ENCODE measurements at regions not wholly inside any gene's neighbourhood (a gene's known extent, or its start where the extent isn't known, plus 50 kb on each side); places are given as distances from the start of the nearest gene placed in this dataset.

GRCh38 chr9:115292584-115293279, 174.8 kb upstream of the TNC start:
- Histone ChIP-seq H3K27ac (no peak overlapping the region), H3K4me3 (no peak overlapping the region), H3K36me3 (no peaks in the 10 kb centered on the region), H3K4me1 (replicated peaks) (no peaks in the 10 kb centered on the region), H3K27me3 (replicated peaks; ENCODE audit: insufficient read depth) (no peaks in the 10 kb centered on the region), H3K9me3 (no peaks in the 10 kb centered on the region)
- TF ChIP-seq POLR2A (IDR thresholded peaks at IDR 0.05) = no peak
- no peak for TF ChIP-seq CTCF (IDR thresholded peaks at IDR 0.05)
- no peak for TF ChIP-seq POLR2AphosphoS5 (IDR thresholded peaks at IDR 0.05)
- intact Hi-C loops (cut with DNase I) = no loop called here
- DNase-seq (ENCODE audit: low spot score) = no peak
- 85% methylated on average over 4 of the region's 4 CpGs for WGBS

- Histone ChIP-seq H3K27ac (no peak overlapping the region), H3K36me3 (no peaks in the 10 kb centered on the region), H3K9me3 (no peaks in the 10 kb centered on the region), H3K4me3 (no peak overlapping the region), H3K27me3 (replicated peaks; ENCODE audit: insufficient read depth) (no peaks in the 10 kb centered on the region), H3K4me1 (replicated peaks) (no peaks in the 10 kb centered on the region)
- 88% methylated on average over 2 of the region's 2 CpGs for WGBS
- no peak for TF ChIP-seq POLR2AphosphoS5 (IDR thresholded peaks at IDR 0.05)
- no peak for TF ChIP-seq POLR2A (IDR thresholded peaks at IDR 0.05)
- no peak for TF ChIP-seq CTCF (IDR thresholded peaks at IDR 0.05)
- intact Hi-C loops (cut with DNase I) = no loop called here
- no peak for DNase-seq (ENCODE audit: low spot score)
These were observed 177.8 kb upstream of the TNC start for GRCh38 chr9:115295734-115296133.

- H3K27me3 ChIP-seq (replicated peaks; ENCODE audit: insufficient read depth) = no peaks in the 10 kb centered on the region
- H3K9me3 ChIP-seq = no peaks in the 10 kb centered on the region
- H3K36me3 ChIP-seq = no peaks in the 10 kb centered on the region
- intact Hi-C loops (cut with DNase I) = no loop called here
- TF ChIP-seq POLR2AphosphoS5 (IDR thresholded peaks at IDR 0.05) (no peak), POLR2A (IDR thresholded peaks at IDR 0.05) (no peak), CTCF (IDR thresholded peaks at IDR 0.05) (no peak)
- H3K27ac ChIP-seq = no peak overlapping the region
- DNase-seq (ENCODE audit: low spot score) = no peak
- WGBS = 86% methylated on average over 1 of the region's 1 CpG
- no peak overlapping the region for H3K4me3 ChIP-seq
- H3K4me1 ChIP-seq (replicated peaks) = no peaks in the 10 kb centered on the region
These were observed 179.0 kb upstream of the TNC start for GRCh38 chr9:115296831-115297565.

- WGBS = 85% methylated on average over 1 of the region's 1 CpG
- no peak for DNase-seq (ENCODE audit: low spot score)
- H3K4me3 ChIP-seq = no peak overlapping the region
- no peaks in the 10 kb centered on the region for H3K36me3 ChIP-seq
- TF ChIP-seq CTCF (IDR thresholded peaks at IDR 0.05) = no peak
- no peak for TF ChIP-seq POLR2A (IDR thresholded peaks at IDR 0.05)
- no peak for TF ChIP-seq POLR2AphosphoS5 (IDR thresholded peaks at IDR 0.05)
- H3K27ac ChIP-seq = no peak overlapping the region
- intact Hi-C loops (cut with DNase I) = no loop called here
- no peaks in the 10 kb centered on the region for H3K27me3 ChIP-seq (replicated peaks; ENCODE audit: insufficient read depth)
- H3K4me1 ChIP-seq (replicated peaks) = no peaks in the 10 kb centered on the region
- no peaks in the 10 kb centered on the region for H3K9me3 ChIP-seq
These were observed 182.2 kb upstream of the TNC start for GRCh38 chr9:115300116-115300515.

GRCh38 chr9:115300874-115301273, 182.9 kb upstream of the TNC start:
- Histone ChIP-seq H3K4me1 (replicated peaks) (no peaks in the 10 kb centered on the region), H3K27me3 (replicated peaks; ENCODE audit: insufficient read depth) (no peaks in the 10 kb centered on the region), H3K9me3 (no peaks in the 10 kb centered on the region), H3K27ac (no peak overlapping the region), H3K4me3 (no peak overlapping the region), H3K36me3 (no peaks in the 10 kb centered on the region)
- intact Hi-C loops (cut with DNase I) = no loop called here
- TF ChIP-seq CTCF (IDR thresholded peaks at IDR 0.05) (no peak), POLR2A (IDR thresholded peaks at IDR 0.05) (no peak), POLR2AphosphoS5 (IDR thresholded peaks at IDR 0.05) (no peak)
- WGBS = 61% methylated on average over 2 of the region's 2 CpGs
- DNase-seq (ENCODE audit: low spot score) = no peak

All from prostate gland (tissue), 2 donors.